ENCODE measurements at regions not wholly inside any gene's neighbourhood (a gene's known extent, or its start where the extent isn't known, plus 50 kb on each side); places are given as distances from the start of the nearest gene placed in this dataset.
"Not testable (repeated sequence)": the region's sequence is repeated elsewhere in the genome, so short reads cannot be mapped to it uniquely, and the experiment has no call there.

- DNase-seq (ENCODE audit: low read depth in 2 of 3, low spot score in 2 of 3): no peak
Observed at GRCh38 chr11:81802591-81802990, 931.1 kb downstream of the FAM181B start.

- DNase-seq (ENCODE audit: low read depth in 2 of 3, low spot score in 2 of 3): no peak
Observed at GRCh38 chr11:81792416-81792815, 941.2 kb downstream of the FAM181B start.

- DNase-seq (ENCODE audit: low read depth in 2 of 3, low spot score in 2 of 3): no peak
Observed at GRCh38 chr11:81787584-81788049, 946.0 kb downstream of the FAM181B start.

- no peak for DNase-seq (ENCODE audit: low read depth in 2 of 3, low spot score in 2 of 3)
Observed at GRCh38 chr11:81772166-81772565, 961.5 kb downstream of the FAM181B start.

- not testable (repeated sequence) for DNase-seq (ENCODE audit: low read depth in 2 of 3, low spot score in 2 of 3)
Observed at GRCh38 chr11:81769906-81770305, 963.8 kb downstream of the FAM181B start.

GRCh38 chr11:81756864-81757595 is 976.6 kb downstream of the FAM181B start:
- no peak for DNase-seq (ENCODE audit: low read depth in 2 of 3, low spot score in 2 of 3)

GRCh38 chr11:81749245-81749644 is 984.4 kb downstream of the FAM181B start:
- DNase-seq (ENCODE audit: low read depth in 2 of 3, low spot score in 2 of 3): no peak

GRCh38 chr11:81744336-81745116 is 989.1 kb downstream of the FAM181B start:
- DNase-seq (ENCODE audit: low read depth in 2 of 3, low spot score in 2 of 3): no peak

- no peak for DNase-seq (ENCODE audit: low read depth in 2 of 3, low spot score in 2 of 3)
Observed at GRCh38 chr11:81725701-81726100, 1008.0 kb downstream of the FAM181B start.

- no peak for DNase-seq (ENCODE audit: low read depth in 2 of 3, low spot score in 2 of 3)
Observed at GRCh38 chr11:81717695-81718094, 1016.0 kb downstream of the FAM181B start.

GRCh38 chr11:81707881-81708280 is 1025.8 kb downstream of the FAM181B start:
- DNase-seq (ENCODE audit: low read depth in 2 of 3, low spot score in 2 of 3): no peak

GRCh38 chr11:81705283-81705682 is 1028.4 kb downstream of the FAM181B start:
- DNase-seq (ENCODE audit: low read depth in 2 of 3, low spot score in 2 of 3): no peak

- no peak for DNase-seq (ENCODE audit: low read depth in 2 of 3, low spot score in 2 of 3)
Observed at GRCh38 chr11:81700076-81700475, 1033.6 kb downstream of the FAM181B start.

GRCh38 chr11:81687057-81687456 is 1046.6 kb downstream of the FAM181B start:
- no peak for DNase-seq (ENCODE audit: low read depth in 2 of 3, low spot score in 2 of 3)

GRCh38 chr11:81674211-81674610 is 1059.5 kb downstream of the FAM181B start:
- no peak for DNase-seq (ENCODE audit: low read depth in 2 of 3, low spot score in 2 of 3)

- no peak for DNase-seq (ENCODE audit: low read depth in 2 of 3, low spot score in 2 of 3)
Observed at GRCh38 chr11:81673001-81673400, 1060.7 kb downstream of the FAM181B start.

- no peak for DNase-seq (ENCODE audit: low read depth in 2 of 3, low spot score in 2 of 3)
Observed at GRCh38 chr11:81669935-81670543, 1063.6 kb downstream of the FAM181B start.

- no peak for DNase-seq (ENCODE audit: low read depth in 2 of 3, low spot score in 2 of 3)
Observed at GRCh38 chr11:81658722-81659121, 1074.9 kb downstream of the FAM181B start.

GRCh38 chr11:81655351-81655750 is 1078.3 kb downstream of the FAM181B start:
- DNase-seq (ENCODE audit: low read depth in 2 of 3, low spot score in 2 of 3): no peak

- no peak for DNase-seq (ENCODE audit: low read depth in 2 of 3, low spot score in 2 of 3)
Observed at GRCh38 chr11:81647374-81647773, 1086.3 kb downstream of the FAM181B start.

- DNase-seq (ENCODE audit: low read depth in 2 of 3, low spot score in 2 of 3): no peak
Observed at GRCh38 chr11:81644239-81644840, 1089.3 kb downstream of the FAM181B start.

GRCh38 chr11:81634483-81634882 is 1099.2 kb downstream of the FAM181B start:
- no peak for DNase-seq (ENCODE audit: low read depth in 2 of 3, low spot score in 2 of 3)

Data from activated CD8-positive, alpha-beta memory T cell treated with anti-CD3 and anti-CD28 coated beads for 48 hours (primary cell).